Dermis microvascular lymphatic vessel endothelial cell (primary cell): ENCODE measurements at regions not wholly inside any gene's neighbourhood (a gene's known extent, or its start where the extent isn't known, plus 50 kb on each side); places are given as distances from the start of the nearest gene placed in this dataset.
"Not testable (repeated sequence)": the region's sequence is repeated elsewhere in the genome, so short reads cannot be mapped to it uniquely, and the experiment has no call there.

ENCODE experiments used
- DNase-seq, 2 donors: peaks; one replicate each; pipeline versions ENCODE4 v3.0.0 to v3.0.0-alpha.2; 2010; ENCODE audit warnings: low read depth in 2 of 2

DNA sequence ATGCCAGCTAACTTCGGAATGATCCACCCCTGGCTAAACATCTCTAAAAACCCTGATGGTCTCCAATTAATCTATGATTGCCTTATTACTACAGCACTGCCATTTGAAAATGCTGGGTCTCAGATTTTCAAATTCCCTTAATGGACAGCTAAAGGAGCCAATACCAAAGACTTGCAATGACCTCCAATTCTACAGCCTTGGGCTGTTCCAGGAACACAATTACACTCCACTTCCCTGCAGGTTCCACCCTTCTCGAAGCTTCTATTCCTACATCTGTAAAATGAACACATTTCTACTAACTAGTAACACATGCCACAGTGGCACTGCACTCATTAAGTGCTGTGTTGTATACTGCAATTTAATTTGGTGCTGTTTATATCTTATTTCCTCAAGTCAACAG, 85.7 kb upstream of the AK4 start:
- DNase-seq = no peak

DNA sequence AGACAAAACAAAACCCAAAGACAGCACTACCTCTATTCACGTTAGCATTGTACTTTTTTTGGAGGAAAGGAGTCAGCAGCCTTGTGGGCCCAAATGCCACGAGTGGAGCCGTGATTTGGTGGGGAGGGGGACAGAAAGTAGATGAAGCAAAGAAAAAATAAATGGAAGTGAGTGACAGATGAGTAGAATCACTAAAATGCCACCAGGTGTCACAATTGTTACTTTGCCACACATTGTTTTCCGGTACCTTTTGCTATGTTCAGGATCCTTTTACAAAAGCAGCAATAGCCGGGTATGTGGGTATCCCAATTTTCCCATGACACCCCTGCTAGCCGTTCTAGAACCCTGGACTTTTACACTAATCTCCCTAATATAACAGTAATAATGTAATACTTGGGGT, 85.0 kb upstream of the AK4 start:
- peak in 1 of 2 donors; percentile 38 for DNase-seq

DNA sequence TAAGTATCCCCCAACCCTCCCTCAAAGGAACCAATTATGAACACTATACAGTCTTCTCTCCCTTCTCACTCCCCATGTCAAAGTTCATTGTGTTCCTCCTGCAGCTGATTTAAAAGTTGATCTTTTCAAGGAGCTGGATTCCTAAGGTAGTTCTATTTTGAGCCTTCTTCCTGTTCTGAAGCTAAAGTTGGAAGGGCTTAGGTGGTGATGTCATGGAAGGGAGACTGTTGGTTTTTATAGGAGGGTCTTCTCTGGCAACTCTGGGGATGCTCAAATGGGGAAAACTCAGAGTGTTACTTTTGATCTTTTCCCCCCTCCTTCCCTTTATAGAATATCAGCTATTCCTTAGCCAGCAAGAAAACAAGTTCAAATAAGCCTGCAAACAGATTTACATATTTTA, 83.0 kb upstream of the AK4 start:
- DNase-seq = no peak

DNA sequence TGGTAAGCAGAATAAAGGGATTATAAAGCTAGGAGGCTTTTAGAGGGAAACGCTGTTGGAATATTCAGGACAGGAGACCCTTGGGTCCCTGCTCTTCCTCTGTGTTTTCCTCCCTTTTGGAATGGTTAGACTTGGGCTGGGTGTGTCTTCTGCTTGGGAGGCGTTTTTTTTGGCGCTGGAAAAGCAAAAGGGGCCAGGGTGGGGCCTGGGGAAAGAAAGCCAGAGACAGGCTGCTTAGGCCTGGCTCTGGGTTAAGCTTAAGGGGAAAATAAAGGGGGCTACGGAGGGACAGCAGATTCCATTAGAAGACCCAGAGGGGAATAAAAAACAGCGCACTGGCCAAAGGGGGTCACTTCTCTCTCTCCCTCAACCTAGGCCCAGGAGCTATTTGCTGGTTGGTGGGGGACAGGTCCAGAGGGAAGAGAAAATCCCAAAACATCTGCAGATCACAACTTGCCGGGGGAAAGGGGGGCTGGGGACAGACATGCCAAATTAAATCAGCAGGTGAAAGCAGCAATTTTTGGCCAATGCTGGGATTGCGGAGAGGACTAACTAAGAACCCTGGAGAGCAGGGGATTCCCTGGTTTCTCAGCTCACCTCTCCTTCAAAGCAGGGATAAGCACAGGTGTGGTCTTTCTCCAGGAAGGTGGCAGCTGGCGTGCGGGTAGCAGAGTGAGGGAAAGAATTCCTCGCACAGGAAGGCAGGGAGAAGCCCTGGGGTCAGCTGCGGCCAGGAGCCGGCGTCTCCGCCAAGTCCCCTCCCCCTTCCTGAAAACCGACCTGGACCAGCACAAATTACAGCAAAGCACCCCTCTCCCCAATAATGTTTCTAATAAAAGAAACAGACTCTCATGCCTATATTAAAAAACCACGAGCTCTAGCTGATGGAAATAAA, 82.2 kb upstream of the AK4 start:
- DNase-seq = peak in 1 of 2 donors; percentile 35

DNA sequence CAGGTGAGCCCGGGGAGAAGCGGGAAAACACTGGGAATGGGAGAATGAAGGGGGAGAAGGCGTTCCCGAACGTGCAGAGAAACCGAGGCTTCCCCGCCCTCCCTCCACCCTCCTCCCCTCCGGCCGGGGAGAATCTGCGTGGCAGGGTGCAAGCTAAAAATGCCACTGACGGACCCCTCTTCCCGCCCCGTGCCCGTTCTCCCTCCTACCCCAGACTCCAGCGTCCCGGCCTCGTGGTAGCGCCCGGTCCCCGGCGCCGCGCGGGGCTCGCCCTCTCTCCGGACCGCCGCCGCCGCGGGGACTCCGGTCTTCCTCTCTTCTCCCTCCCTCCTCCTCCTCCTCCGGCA, 81.6 kb upstream of the AK4 start:
- no peak for DNase-seq

DNA sequence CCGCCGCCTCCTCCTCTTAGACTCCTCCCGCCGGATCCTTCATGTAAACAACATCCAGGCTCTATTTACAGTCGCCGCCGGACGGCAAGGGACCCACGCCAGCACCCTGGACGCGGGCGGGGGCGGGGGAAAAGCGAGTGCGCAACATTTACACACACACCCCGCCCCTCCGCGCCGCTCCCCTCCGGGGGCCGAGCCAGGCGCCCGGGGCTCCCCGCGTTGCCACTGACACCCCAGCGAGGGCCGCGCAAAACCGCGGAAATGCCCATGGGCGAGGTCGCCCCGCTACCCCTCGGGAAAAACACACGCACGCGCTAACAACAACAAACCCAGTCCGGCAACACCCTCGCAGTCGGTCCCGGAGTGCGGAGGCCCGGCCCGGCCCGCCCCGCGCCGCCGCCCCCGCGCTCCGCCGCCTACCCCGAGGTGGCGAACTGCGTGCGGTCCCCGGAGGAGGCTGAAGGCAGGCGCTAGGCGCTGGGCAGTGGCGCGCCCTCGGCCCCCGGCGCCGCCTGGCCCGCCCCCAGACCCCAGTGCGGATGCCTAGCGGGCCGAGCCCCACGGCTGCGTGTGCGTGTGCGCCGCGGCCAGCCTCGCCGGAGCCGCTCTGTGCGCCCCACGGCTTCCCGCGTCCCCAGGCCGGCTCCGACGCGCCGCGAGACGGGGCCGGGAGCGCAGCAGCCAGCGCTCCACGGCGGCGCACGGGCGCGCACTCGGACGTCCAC, 81.1 kb upstream of the AK4 start:
- DNase-seq = peak in 1 of 2 donors; percentile 78

DNA sequence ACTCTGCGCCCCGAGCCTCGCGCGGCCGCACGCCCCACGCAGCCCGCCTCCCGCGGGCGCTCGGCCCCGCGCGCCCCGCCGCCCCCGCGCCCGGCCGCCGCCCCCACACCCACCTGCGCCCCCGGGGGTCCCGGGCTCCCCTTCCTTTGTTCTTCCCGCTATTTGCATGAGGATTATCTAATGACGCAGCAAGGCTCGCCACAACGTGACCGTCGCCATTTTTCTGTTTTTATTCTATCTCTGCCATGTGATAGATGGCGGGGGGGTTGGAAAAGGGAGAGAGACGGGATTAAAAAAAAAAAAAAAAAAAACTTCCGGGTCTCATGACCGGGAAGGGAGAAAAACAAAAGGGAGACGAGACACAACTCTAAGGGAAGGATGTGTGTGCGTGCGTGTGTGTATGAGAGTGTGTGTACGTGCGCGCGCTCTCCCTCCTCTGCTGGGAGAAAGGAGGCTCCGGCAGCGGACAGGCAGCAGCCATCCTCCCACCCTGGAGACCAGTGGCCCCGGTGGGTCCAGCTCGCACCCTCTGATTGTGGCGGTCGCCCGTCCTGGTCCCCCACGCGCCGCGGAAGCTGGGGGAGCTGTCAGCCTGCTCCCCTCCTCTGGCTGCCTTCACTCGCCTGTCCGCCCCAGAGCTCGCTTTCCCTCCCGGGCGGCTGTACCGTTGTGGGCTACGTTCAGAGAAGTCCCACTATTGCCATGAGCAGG, 80.4 kb upstream of the AK4 start:
- peak; percentile 90 to 91 for DNase-seq

DNA sequence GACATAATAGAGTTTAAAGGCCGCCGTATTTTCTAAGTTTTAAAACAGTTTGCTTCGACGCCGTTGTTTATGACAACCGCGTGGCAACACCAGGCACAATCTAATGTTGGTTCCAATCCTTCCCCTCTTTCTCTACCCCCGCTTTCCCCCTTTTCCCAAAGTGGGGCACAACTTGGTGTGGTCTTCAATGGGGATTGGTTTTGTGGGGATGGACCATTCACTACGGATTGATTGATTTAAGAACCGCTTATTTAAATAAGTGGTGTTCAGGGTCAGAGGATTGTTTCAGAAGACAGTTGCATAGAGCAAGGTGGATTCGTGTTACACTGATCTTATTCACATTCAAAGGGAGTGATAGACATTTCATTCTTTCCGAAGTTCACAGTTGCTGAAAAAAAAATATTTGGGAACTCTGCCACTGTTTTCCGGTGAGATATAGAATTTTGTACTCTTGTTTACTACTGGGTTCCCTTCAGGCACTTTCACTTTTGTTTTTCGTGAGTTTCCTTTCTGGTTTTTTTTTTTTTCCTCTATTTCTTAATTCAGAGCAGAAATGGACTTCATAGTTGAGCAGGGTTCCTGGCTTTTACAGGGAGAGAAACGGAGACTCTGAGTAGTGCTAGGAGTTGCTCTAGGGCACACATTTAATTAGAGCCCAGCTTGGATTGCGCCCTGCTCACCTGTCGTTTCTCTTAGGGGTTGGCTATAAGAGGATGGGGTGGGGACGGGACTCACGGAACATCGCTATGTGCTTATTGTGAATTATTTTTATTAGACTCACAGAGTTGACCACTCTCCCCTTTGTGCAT, 79.6 kb upstream of the AK4 start:
- peak; percentile 33 to 61 for DNase-seq

DNA sequence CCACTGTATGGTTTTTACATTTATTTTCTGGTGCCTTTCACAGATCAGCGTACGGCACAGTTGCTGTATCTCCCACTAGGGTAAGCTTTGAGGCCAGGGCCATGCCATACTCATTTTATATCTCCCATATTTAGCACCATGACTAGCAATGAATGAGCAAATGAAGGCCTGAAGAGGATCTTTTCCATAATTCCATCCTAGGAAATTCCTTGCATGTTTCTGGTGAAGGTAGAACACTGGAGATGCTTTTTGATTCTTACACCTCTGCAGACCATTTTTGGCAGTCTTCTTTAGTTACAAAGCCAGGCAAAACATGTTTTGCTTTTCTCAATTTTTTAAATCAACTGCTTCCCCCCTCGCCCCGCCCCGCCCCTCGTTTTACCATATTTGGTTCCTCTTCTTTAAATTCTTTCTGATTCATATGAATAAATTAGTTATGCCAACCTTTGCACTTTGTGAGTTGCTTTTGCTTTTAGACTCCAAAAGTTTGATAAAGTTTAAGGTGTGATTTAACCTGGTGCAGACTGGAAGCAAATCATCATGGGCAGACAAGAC, 78.9 kb upstream of the AK4 start:
- DNase-seq = no peak

DNA sequence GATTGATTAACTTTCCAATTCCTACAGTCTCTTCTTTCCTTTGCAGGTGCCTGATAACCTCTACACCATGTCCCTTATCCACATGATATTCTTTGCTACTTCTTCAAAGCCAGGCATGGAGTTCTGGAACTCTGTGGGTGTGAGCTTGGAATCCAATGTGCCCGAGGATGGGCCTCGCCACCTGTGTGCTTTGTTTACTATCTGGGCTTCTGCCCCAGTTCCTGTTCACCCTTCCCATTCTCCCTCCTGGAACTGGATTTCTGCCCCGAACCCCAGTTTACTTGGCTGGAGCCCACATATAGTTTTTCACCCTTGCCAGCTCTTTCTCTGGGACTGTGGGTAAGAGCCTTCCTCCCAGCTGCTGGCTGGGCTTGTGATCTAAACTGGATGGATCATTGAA, 75.2 kb upstream of the AK4 start:
- no peak for DNase-seq

DNA sequence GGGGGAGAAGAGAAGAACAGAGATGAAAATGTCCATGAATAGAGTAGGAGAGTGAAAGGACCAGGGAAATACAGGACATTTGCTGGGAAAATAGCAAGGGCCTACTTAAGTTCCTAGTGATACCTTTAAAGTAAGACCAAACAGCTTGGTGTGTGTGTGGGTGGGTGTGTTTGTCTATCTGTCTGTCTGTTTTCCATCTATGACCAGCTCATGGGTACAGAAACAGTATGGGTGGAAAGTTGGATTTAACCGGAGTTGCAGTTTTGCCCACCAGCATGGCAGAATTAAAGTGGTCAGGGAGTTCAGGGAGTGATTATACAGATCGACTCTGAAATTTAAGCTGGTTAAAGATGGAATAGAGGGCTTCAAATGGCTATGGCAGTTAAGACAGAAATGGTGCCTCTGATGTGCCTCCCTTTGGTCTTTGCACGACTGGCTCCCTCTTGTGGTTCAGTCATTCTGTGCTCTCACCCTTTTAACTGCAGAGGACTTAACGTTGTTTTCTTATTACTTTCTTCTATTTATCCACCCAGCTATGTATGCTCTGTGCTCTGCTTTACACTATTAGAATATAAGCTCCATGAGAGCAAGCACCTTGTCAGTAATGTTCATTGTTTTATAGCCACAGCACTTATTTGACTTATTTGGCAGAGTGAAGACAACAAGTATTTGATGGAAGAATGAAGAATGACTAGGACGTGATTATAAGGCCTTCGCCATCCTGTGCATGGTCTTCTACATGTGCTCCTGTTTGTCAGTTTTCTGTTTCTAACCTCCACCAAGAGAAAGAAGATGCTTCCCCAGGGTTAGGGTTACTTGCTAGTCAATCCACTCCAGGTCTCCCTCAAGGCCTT, 72.7 kb upstream of the AK4 start:
- peak; percentile 67 to 82 for DNase-seq

DNA sequence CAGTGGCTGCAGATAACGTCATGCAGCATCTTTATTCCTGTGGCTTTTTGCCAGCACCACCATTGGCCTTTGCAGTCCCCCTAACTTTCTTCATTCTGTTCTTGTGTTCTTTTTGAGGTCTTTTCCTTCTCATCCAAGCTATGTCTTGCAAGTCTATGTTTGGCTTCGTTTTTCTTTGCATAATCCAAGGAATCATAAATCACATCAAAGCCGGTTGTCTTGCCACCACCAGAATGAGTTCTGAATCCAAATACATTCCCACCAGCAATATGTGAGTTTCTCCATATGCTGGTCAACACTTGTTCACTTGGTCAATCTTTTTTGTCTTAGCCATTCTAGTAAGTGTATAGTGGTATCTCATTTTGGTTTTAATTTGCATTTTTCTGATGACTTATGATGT, 70.6 kb upstream of the AK4 start:
- DNase-seq = no peak

DNA sequence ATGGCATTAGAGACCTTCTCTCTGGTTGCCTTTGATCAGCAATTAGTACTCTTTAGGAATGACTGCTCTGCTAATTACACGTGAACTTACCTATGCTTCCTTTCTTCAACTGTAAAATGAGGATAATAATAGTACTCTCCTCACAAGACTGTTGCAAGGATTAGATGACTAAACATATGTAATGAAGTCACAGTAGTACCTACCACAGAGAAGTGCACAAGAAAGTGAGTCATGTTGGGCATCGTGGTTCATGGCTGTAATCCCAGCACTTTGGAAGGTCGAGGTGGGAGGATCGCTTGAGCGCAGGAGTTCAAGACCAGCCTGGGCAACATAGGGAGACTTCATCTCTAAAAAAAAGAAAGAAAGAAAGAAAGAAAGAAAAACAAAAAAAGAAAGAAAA, 68.1 kb upstream of the AK4 start:
- no peak for DNase-seq

DNA sequence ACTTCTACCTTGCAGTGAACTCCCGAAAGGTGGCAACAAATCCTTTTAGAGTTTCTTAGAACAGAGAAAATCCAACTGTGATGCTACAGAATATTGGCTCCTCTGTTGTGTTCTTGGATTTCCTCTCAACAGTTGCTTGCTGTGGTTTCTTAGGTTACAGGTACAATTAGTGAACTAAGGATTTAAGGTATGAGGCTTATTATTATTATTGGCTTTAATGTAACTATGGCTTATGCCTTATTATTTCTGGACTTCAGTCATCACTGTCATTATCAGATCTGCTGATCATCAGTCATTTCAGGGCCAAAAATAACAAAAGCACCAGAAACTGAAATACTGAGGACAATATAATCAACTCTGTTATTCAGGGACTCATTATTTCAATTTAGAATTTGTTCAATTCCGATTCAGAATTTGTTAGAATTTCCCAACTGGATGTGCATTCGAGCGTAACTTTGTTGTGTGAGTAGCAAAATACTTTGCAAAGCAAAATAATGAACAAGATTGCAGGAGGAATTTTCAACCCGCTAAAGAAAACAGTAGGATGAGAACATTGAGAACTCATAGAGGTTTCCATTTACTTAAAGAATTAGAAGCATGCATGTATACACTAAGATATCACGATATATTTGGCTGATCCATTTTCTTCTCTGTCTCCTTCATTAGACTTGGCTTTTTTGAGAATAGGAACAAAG, 65.5 kb upstream of the AK4 start:
- DNase-seq = peak; percentile 67 to 70

DNA sequence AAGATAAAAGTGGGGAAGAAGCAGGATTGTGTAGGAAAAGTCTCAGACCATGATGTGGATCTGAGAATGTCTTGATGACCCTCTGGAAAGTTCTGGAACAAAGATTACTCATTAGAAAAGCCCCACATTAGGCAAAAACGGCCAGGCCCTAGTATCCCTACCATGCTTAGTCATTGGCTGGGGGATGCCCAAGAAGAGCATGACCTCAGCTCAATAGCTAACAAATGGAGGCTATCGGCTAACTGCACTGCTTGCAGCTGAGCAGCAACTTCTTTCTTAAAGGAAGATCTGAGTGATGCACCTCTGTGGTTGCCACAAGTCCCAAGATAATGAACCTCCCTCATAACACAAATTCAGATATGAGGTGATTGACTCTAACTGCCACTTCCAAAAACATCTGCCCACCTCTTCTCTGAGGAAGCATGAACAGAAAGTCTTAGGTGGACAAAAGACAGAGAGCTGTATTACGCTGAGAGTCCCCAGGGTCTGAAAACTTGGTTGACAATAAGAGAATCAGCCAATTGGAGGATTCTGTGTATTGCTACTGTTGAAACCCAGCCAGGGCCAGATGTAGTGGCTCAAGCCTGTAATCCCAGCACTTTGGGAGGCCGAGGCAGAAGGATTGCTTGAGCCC, 64.6 kb upstream of the AK4 start:
- DNase-seq = peak in 1 of 2 donors; percentile 17

DNA sequence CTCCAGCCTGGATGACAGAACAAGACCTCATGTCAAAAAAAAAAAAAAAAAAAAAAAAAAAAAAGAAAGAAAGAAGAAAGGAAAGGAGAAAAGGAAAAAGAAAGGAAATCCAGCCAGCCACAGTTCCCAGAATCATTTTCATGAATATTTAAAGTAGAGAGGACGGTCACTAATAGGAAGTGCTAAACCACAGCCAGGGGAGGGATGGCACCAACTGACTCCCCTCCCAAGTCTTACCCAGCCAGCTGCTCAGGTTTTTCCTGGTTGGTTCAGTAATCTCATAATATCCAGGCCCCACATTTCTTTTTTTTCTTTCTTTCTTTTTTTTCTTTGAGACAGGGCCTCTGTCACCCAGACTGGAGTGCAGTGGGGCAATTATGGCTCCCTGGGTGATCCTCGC, 63.9 kb upstream of the AK4 start:
- DNase-seq = no peak

DNA sequence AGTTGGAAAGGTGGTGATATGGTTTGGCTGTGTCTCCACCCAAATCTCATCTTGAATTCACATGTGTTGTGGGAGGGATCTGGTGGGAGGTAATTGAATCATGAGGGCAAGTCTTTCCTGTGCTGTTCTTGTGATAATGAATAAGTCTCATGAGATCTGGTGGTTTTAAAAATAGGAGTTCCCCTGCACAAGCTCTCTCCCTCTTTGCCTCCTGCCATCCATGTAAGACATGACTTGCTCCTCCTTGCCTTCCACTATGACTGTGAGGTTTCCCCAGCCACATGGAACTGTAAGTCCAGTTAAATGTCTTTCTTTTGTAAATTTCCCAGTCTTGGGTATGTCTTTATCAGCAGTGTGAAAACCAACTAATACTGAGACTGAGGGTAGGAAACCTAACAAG, 60.5 kb upstream of the AK4 start:
- not testable (repeated sequence) for DNase-seq

DNA sequence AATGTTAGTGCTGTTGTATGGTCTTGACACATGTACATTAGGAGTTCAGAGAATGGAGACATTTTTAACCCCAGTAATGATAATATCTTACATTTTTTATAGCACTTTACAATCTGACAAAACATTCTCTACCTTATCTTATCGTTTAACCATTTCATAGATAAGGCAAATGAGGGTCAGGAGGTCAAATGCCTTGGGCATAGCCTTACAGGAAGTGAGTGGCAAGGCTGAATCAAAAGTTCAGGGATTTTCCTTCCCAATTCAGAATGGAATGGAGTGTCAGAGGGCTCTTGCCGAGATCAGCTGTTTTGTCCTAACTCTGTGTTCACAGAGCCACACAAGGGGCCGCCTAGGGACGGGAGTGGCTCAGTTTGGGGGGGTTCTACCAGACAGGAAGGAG, 57.6 kb upstream of the AK4 start:
- DNase-seq = no peak

DNA sequence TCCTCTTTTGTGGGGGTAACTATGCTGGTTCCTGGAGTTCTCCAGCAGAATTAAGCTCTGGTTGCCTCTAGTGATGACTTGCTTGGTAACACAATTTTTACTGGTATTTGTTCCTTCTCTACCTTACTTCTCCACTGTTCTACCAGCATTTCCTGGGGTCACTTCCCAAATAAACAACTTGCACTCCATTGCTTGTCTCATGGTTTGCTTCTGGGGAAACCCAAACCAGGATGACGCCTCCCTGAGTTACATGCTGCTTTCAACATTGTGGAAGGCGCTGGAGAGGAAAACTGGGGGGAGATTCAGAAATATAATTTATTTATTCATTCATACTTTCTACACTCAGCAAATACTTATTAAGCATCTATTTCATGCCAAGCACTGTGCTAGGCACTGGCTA, 55.3 kb upstream of the AK4 start:
- DNase-seq = no peak
